ENCODE measurements at regions not wholly inside any gene's neighbourhood (a gene's known extent, or its start where the extent isn't known, plus 50 kb on each side); places are given as distances from the start of the nearest gene placed in this dataset.
"Not testable (repeated sequence)": the region's sequence is repeated elsewhere in the genome, so short reads cannot be mapped to it uniquely, and the experiment has no call there.

DNA sequence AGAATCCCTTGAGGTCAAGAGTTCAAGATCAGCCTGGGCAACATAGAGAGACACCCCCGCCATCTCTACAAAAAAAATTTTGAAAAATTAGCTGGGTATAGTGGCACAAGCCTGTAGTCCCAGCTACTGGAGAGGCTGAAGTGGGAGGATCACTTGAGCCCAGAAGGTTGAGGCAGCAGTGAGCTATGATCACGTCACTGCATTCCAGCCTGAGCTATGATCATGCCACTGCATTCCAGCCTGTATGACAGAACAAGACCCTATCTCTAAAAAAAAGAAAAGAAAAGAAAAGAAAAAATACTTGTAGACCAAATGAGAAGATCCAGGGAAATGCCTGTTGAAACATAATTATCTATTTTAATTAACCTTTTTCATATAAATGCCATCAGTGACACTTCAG is 93.8 kb upstream of the MDM1 start:
- DNase-seq (ENCODE audit: low read depth in 2 of 2), result no peak

GRCh38 chr12:68428211-68428610 is 96.0 kb upstream of the MDM1 start:
- DNase-seq (ENCODE audit: low read depth in 2 of 2), result no peak

DNA sequence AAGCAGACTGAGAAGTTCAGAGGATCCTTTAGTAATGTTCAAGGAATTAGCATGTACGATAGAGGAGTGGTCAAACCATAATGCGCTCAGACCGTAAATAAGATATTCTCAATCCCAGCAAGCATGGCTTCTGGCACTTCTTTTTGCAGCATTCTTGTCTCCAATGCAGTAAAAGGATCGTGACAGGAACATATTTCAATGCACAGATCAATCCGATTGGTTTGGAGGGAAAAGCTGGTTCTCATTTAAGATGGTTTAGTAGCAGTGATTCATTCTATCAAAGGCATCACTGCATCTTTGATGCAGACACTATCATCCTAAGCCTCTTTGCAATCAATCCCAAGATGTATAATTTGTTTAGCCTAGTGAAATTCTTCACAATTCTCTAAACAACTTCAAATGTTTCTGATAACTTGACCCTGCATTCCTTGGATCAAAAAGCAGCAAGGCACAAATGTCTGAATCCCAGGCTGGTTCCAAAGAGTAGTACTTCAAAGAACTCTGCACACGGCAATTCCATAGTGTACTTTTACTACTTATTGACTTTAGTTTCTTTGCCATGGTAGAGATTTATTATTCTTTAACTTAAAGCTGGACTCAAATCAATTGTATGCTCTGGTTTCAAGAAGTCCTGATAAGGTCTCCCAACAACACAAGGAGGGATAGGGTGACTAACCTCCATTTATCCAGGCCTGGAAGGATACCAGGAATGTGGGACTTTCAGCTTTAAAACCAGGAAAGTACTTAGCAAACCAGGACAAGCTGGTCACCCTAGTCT is 96.8 kb upstream of the MDM1 start:
- no peak for DNase-seq (ENCODE audit: low read depth in 2 of 2)

DNA sequence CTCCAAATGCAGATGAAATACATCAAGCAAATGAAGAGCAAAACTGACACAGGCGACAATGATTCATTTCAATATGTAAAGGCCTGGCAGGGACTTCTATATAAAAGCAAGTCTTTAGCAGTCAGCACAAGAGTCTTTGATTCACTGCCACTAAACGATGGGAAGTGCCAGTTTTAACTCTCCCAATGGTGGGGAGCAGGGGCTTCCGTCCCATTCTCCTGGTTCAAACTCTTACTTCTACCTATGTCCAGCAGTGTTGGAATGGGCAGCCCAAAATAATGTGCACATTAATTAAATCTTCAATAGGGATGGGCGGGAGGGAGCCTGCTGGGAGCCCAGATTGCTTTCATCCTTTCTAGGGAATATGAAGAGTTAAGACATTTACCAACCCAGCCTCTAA is 97.5 kb upstream of the MDM1 start:
- DNase-seq (ENCODE audit: low read depth in 2 of 2), result no peak

- DNase-seq (ENCODE audit: low read depth in 2 of 2), result no peak
Observed at GRCh38 chr12:68431786-68432185, 99.6 kb upstream of the MDM1 start.

DNA sequence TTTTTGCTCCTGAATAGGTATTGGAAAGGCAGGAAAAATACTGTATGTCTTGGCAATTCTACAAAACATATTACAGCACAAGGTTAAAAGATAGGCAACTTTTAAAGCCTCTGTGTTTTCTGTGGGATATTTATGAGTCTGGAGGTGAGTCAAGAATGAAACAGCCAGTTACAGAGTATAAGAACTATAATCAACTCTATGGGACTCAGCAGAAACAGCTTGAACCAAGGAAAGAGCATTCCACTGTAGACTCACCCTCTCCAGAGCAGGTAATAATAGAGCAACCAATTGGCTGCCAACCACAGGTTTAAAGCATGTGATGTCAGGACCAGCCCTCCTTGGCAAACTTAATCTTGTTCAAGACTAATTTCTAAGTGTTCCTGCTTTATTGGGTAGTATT is 100.5 kb upstream of the MDM1 start:
- DNase-seq (ENCODE audit: low read depth in 2 of 2), result no peak

GRCh38 chr12:68434391-68435298 is 102.5 kb upstream of the MDM1 start:
- no peak for DNase-seq (ENCODE audit: low read depth in 2 of 2)

DNA sequence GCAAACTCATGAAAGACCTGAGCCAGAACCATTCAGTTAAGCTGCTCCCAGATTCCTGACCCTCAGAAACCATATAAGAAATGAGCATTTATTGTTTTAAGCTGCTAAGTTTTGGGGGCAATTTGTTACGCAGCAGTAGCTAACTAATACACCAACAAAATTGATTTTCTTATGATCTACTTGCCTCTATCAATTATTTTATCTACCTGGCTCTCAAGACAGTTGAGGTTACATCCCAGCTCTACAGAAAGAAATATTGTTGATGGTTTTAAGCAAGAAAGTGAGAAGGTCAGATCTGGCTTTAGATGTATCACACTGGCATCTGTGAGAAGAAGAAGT is 103.1 kb upstream of the MDM1 start:
- no peak for DNase-seq (ENCODE audit: low read depth in 2 of 2)

DNA sequence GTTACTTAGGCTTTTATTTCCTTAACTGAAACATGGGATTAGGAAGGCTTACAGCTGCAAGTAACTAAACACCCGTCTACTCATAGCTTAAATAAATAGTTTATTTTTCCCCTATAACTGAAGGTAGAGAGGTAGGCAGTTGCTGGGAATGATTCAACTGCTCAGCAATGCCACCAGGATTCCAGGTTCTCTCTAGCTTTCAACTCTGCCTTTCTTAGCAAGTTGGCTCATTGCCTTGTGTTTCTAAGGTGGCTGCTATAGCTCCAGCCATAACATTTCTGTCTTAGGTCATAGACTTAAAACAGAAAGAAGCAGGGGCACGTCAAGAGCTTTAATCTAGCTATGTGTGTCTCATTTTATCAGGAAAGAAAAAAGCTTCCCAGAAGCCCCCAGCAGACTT is 103.7 kb upstream of the MDM1 start:
- no peak for DNase-seq (ENCODE audit: low read depth in 2 of 2)

GRCh38 chr12:68438601-68439000 is 106.4 kb upstream of the MDM1 start:
- DNase-seq (ENCODE audit: low read depth in 2 of 2), result no peak

GRCh38 chr12:68439368-68440045 is 107.3 kb upstream of the MDM1 start:
- DNase-seq (ENCODE audit: low read depth in 2 of 2), result no peak

DNA sequence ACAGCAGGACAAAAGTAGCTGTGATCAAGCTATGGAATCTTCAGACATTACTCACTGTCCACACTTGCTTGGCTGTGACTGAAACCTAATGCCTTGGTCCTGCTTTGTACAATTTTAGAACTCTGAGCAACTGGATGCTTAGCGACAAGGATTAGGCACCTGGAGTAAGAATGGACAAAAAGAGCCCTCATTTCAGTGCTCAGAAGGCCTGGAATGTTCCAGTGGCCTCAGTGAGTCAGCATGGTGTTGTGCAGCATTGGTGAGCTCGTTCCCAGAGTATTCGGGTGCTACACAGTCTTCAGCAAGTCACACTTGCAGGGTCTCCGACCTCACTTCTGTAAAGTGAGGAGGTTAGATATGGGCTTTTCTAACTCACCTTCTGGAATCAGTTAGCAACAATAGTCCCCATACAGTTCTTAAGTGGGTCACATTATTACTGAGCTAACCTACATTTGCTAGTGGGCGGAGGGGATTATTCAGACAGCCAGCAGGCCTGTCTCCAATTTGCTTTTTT is 108.0 kb upstream of the MDM1 start:
- DNase-seq (ENCODE audit: low read depth in 2 of 2), result no peak

- DNase-seq (ENCODE audit: low read depth in 2 of 2), result no peak
Observed at GRCh38 chr12:68441167-68441566, 109.0 kb upstream of the MDM1 start.

- not testable (repeated sequence) for DNase-seq (ENCODE audit: low read depth in 2 of 2)
Observed at GRCh38 chr12:68442353-68442972, 110.3 kb upstream of the MDM1 start.

- not testable (repeated sequence) for DNase-seq (ENCODE audit: low read depth in 2 of 2)
Observed at GRCh38 chr12:68443695-68444094, 111.5 kb upstream of the MDM1 start.

DNA sequence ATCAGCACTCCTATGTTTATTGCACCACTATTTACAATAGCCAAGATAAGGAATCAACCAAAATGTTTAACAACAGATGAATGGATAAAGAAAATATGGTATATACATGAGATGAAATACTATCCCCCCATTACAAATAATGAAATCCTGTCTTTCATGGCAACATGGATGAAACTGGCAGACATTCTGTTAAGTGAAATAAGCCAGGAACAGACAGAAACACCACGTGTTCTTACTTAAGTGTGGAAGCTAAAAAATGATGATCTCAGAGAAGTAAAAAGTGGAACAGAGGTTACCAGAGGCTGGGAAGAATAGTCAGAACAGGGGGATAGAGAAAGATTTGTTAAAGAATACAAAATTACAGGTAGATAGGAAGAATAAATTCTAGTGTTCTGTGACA is 113.7 kb upstream of the MDM1 start:
- DNase-seq (ENCODE audit: low read depth in 2 of 2), result no peak

DNA sequence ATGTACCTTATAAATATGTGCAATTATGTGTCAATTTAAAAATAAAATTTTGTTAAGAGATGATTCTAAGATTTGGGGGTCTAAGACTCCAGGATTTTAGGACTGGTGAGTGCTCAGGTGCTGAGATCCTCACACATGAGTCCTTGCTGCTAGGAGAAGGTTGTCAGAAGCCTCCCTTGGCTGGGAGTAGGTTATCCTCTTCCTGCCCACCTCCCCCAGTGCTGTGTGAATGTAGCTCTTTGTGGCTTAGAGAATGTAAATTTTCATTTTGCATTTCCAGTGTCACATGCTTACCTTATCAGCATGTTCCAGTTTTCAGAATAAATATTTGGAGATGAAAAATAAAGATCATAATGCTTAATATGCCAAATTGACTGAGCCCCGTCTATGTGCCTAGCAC is 114.2 kb upstream of the MDM1 start:
- no peak for DNase-seq (ENCODE audit: low read depth in 2 of 2)

GRCh38 chr12:68446901-68447796 is 115.0 kb upstream of the MDM1 start:
- no peak for DNase-seq (ENCODE audit: low read depth in 2 of 2)

DNA sequence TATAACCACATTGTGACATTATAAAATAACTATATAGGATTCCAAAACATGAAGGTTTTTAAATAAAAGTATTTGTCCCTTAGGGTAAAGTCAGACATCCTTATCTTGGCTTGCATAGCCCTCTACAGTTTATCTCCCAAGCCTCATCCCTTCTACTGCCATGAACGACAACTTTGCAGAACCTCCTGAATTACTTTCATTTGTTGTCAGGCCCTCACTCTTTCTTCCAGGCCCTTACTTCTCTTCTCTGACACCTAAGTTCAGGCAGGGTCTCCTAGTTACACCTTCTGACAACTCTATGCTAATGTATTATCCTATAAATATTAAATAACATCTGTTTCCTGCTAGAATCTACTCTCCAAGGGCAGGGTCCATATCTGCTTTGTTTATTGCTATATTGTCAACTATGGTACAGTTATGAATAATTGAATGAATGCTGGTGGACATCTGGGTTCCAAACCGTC is 115.7 kb upstream of the MDM1 start:
- no peak for DNase-seq (ENCODE audit: low read depth in 2 of 2)

DNA sequence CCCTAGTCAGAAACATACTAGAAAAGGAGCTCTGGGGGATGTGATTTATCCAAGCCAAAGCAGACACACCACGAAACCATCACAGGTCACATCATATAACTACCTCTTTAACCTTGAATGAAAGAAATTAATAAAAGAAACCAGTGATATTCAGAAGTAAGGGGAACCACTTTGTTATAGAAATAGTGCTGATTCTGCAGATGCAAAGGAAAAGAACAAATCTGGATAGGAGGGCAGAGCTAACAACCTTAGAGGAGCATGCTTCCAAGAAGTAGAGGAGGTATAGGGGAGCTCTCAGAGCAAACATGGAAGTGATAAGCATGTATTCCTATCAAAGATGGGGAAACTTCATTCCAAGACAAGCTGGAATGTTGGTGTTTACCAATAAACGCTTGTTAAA is 117.0 kb upstream of the MDM1 start:
- DNase-seq (ENCODE audit: low read depth in 2 of 2), result no peak

DNA sequence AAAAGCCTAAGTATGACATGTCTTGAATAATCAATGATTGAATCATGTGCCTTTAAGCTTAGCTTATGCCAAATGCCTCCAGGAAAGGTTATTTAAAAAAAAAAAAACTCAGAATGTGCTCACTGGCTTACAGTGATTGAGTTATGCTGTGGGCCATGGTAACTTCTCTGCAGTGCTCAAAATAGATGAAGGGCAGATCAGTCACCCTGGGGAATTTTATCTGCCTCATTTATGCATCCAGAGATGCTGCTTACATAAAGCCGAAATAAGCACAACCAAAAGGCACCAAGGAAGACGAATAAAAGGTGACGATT is 118.7 kb upstream of the MDM1 start:
- peak in 1 of 2 donors; percentile 21 for DNase-seq (ENCODE audit: low read depth in 2 of 2)

All from activated CD4-positive, alpha-beta T cell treated with anti-CD3 and anti-CD28 coated beads for 24 hours (primary cell).